ENCODE measurements at regions not wholly inside any gene's neighbourhood (a gene's known extent, or its start where the extent isn't known, plus 50 kb on each side); places are given as distances from the start of the nearest gene placed in this dataset.

- Mint-ChIP-seq H3K27ac (no peak overlapping the region), H3K9me3 (peaks cover 0 to 4% (median 1%) of the 10 kb centered on the region in 7 donors), H3K36me3 (no peaks in the 10 kb centered on the region), H3K4me1 (peaks cover 8% of the 10 kb centered on the region), H3K27me3 (ENCODE audit: low read depth in 3 of 3) (no peaks in the 10 kb centered on the region), H3K4me3 (no peak overlapping the region)
- Histone ChIP-seq H3K27ac (ENCODE audit: low read depth in 1 of 2, low read length in 2 of 2) (no peak overlapping the region), H3K4me1 (ENCODE audit: control insufficient read depth in 1 of 2, insufficient read depth in 2 of 2, low read length in 2 of 2) (peaks cover 3 to 9% of the 10 kb centered on the region in 2 donors), H3K27me3 (ENCODE audit: control insufficient read depth in 2 of 2, insufficient read depth in 2 of 2, low read length in 2 of 2) (no peaks in the 10 kb centered on the region), H3K4me2 (replicated peaks; ENCODE audit: extremely low read depth, low read length, poor library complexity, severe bottlenecking) (no peak overlapping the region), H2AFZ (ENCODE audit: insufficient read depth, low read depth, low read length, poor library complexity, severe bottlenecking) (no peak overlapping the region), H3K79me2 (ENCODE audit: insufficient read depth, low read length) (no peaks in the 10 kb centered on the region), H3K36me3 (replicated peaks in 1 of 2; ENCODE audit: control insufficient read depth in 1 of 2, insufficient read depth in 2 of 2, low read length in 2 of 2) (no peaks in the 10 kb centered on the region), H4K20me1 (ENCODE audit: insufficient read depth, low read length) (no peaks in the 10 kb centered on the region), H3K9ac (ENCODE audit: insufficient read depth, low read length, poor library complexity, severe bottlenecking) (no peak overlapping the region), H3K9me3 (replicated peaks in 1 of 2; ENCODE audit: control insufficient read depth in 1 of 2, insufficient read depth in 1 of 2, low read length in 2 of 2) (no peaks in the 10 kb centered on the region), H3K4me3 (replicated peaks in 1 of 3; ENCODE audit: low read depth in 2 of 3, low read length in 3 of 3) (no peak overlapping the region)
- intact Hi-C loops (cut with micrococcal nuclease) = no loop called here
- DNase-seq = no peak
- WGBS (ENCODE audit: insufficient coverage) = 81% methylated on average over 6 of the region's 8 CpGs
- TF ChIP-seq CTCF (IDR thresholded peaks at IDR 0.05) = no peak
Measured at GRCh38 chr9:99411479-99412115, 189.5 kb downstream of the SEC61B start.

GRCh38 chr9:99412606-99413005, 190.5 kb downstream of the SEC61B start:
- Histone ChIP-seq H3K9ac (ENCODE audit: insufficient read depth, low read length, poor library complexity, severe bottlenecking) (no peak overlapping the region), H3K79me2 (ENCODE audit: insufficient read depth, low read length) (no peaks in the 10 kb centered on the region), H3K36me3 (replicated peaks in 1 of 2; ENCODE audit: control insufficient read depth in 1 of 2, insufficient read depth in 2 of 2, low read length in 2 of 2) (no peaks in the 10 kb centered on the region), H3K4me1 (ENCODE audit: control insufficient read depth in 1 of 2, insufficient read depth in 2 of 2, low read length in 2 of 2) (peaks cover 3 to 9% of the 10 kb centered on the region in 2 donors), H4K20me1 (ENCODE audit: insufficient read depth, low read length) (no peaks in the 10 kb centered on the region), H3K27me3 (ENCODE audit: control insufficient read depth in 2 of 2, insufficient read depth in 2 of 2, low read length in 2 of 2) (no peaks in the 10 kb centered on the region), H3K4me3 (replicated peaks in 1 of 3; ENCODE audit: low read depth in 2 of 3, low read length in 3 of 3) (no peak overlapping the region), H3K9me3 (replicated peaks in 1 of 2; ENCODE audit: control insufficient read depth in 1 of 2, insufficient read depth in 1 of 2, low read length in 2 of 2) (no peaks in the 10 kb centered on the region), H2AFZ (ENCODE audit: insufficient read depth, low read depth, low read length, poor library complexity, severe bottlenecking) (no peak overlapping the region), H3K4me2 (replicated peaks; ENCODE audit: extremely low read depth, low read length, poor library complexity, severe bottlenecking) (no peak overlapping the region), H3K27ac (ENCODE audit: low read depth in 1 of 2, low read length in 2 of 2) (no peak overlapping the region)
- Mint-ChIP-seq H3K27ac (no peak overlapping the region), H3K36me3 (no peaks in the 10 kb centered on the region), H3K27me3 (ENCODE audit: low read depth in 3 of 3) (peaks cover 0 to 2% (median 0%) of the 10 kb centered on the region in 3 donors), H3K9me3 (peaks cover 0 to 4% (median 1%) of the 10 kb centered on the region in 7 donors), H3K4me3 (no peak overlapping the region), H3K4me1 (peaks cover 8% of the 10 kb centered on the region)
- no peak for TF ChIP-seq CTCF (IDR thresholded peaks at IDR 0.05)
- no peak for DNase-seq
- intact Hi-C loops (cut with micrococcal nuclease) = no loop called here

Data from CD14-positive monocyte (primary cell).